NCI-H2029 treated with DMSO at 0.1 percent for 48 hours (cell line): ENCODE measurements at regions not wholly inside any gene's neighbourhood (a gene's known extent, or its start where the extent isn't known, plus 50 kb on each side); places are given as distances from the start of the nearest gene placed in this dataset.

ENCODE experiments used
- DNase-seq: peaks from one replicate; lab custom pipeline; 2025; lab: John Stamatoyannopoulos, UW

DNA sequence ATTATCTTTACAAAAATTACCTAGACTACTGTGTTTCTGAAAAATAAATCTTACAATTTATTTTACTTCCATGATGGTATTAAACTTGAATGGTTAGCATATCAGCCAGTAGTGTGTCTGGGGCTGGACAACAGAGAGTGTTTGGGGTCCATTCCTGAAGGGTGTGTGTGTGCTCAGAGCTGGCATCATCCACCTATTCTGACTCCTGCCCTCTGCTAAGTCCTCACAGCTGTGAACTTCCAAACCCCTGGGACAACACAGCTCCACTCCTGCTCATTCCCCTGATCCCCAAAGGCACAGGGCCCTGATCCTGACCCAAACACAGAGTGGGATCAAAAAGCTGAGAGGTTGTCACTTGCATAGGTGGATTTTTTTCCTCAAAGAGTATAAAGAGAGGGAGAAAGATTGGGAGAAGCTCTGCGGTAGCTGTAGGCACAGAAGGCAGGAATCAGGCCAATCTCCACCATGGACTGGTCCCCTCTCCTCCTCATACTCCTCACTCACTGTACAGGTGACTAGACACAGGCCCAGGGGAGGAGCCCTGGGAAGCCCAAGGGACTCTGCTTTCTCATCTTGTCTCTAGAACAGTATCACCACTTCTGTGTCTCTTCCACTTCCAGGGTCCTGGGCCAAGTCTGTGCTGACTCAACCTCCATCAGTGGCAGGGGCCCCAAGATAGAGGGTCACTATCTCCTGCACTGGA lies 55.7 kb upstream of the TOP3B start:
- DNase-seq = no peak

GRCh38 chr22:22037740-22038139 lies 55.2 kb upstream of the TOP3B start:
- no peak for DNase-seq

DNA sequence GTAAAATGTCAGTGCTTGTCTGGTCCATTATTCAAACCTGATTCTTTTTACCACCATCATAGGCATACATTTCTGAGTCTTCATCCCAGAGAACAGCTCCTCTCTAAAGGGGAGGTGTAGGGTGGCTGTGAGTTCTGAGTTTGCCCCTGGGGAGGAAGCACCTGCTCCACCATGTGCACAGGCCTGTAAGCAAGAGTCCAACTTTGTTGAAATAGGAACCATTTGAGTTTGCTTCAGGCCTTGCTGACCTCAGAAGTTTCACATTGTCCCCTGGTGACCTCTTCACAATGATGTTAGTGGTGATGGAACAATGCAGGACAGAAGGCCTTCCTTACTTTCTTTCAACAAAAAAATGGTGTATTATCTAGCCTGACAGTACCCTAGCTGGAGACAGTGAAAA lies 54.6 kb upstream of the TOP3B start:
- DNase-seq = no peak

DNA sequence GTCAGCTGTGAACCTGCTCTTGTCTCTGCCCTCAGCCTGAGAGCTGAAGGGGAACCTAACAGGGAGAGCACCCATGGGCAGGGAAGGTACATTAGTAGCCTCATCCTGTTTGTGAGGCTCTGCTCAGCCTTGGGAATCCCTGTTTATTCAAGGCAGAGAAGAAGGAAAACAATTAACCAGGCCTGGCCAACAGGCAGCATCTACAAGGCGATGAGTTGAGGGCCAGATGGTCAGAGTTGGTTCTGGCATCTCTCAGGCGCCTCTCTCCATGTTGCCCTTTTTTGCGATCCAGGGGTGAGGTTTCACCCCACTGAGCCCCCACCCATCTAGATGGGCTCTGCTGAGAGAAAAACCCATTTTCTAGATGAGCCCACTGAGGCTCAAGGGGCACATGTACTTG lies 54.0 kb upstream of the TOP3B start:
- DNase-seq = no peak

- no peak for DNase-seq
Measured at GRCh38 chr22:22035771-22036314, 53.3 kb upstream of the TOP3B start.

DNA sequence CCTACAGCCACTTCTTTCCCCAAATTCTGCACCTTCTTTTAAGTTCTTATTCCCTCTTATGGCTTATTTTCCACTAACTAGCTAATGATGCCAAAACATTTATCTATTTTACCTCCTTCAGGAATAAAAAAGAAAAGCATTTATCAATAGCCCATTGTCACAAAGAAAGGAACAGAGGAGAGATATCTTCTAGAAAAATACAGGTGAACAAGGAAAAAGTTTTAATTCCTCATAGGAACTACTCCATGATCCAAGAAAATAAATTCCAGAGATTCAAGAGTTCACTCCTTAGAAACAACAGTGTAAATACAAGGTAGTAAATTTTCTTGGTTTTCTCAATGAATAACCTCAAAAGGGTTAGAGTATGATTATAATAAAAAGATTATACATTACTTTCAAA lies 52.6 kb upstream of the TOP3B start:
- DNase-seq = no peak

DNA sequence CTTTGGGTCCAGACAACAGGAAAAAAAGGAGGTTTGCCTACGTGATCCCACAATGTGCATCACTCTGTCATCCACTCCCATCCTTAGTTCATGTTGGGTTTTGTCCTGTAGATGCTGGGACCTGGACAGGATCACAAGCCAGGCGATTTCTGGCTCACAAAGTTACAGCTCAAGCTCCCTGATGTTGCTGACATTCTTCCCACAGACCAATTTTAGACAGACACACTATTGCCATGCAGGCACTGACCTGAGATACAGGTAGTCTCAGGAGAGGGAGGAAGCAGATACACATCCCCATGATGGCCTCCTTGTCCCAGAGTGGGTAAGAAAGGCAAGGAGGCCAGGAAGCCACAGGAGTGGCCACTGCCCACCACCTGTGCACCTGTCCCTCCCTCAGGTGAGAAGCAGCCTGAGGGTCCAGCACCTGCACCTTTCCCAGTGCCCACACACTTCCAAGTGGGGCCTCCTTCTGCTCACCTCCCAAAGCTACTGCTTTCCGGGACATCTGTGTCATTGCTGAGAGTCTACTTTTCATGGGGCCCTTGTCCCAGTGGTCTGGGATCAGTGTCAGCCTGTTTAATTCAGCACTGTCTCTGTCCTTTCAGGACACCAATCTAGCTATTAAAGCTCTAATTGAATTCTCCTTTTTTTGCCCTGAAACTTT lies 52.0 kb upstream of the TOP3B start:
- no peak for DNase-seq

GRCh38 chr22:22033803-22034468 lies 51.3 kb upstream of the TOP3B start:
- no peak for DNase-seq

- no peak for DNase-seq
Measured at GRCh38 chr22:22032906-22033802, 50.6 kb upstream of the TOP3B start.

DNA sequence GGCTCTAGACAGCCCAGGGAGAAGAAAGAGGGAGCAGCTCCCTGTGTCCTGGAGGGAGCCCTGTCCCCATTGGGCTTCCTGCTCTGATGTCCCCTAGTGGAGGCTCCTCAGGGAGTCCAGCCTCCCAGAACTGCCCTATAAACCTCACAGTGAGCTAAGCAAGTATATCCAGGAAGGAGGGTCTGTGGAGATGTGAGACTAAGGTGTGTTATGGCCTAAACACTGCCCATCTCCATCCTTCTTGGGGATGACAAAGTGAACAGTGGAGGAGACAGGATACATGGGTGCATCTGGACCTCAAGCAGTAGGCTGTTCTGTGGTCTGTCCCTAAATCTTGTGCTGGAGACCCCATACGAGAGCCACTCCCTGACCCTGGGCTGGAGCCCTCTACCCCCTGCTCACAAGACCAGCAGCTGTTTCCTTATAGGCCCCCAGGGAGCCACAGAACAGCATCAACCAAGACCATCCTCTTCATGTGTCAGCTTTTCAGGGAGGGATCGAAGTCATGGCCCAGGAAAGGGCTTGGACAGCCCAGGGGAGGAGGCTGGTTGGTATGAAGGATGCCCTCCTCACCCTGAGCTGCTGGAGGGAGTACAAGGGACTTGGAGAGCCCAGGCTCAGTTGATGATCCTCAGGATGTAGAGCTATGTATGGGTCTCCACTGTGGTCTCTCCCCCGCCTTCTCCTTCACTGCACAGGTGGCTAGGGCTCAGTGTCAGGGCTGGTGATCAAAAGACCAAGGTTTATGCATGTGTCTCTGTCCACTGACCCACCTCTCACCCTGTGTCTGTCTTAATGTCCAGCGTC lies 49.7 kb upstream of the TOP3B start:
- DNase-seq = no peak
